Effector CD4-positive, alpha-beta T cell (primary cell): ENCODE measurements at regions not wholly inside any gene's neighbourhood (a gene's known extent, or its start where the extent isn't known, plus 50 kb on each side); places are given as distances from the start of the nearest gene placed in this dataset.
"Not testable (repeated sequence)": the region's sequence is repeated elsewhere in the genome, so short reads cannot be mapped to it uniquely, and the experiment has no call there.

ENCODE experiments used
- DNase-seq: peaks from one replicate; pipeline ENCODE4 v3.0.0-alpha.2; 2020

- no peak for DNase-seq
Observed at GRCh38 chr2:147173189-147173581, 671.6 kb upstream of the ACVR2A start.

GRCh38 chr2:147172493-147173188 lies 672.2 kb upstream of the ACVR2A start:
- no peak for DNase-seq

- no peak for DNase-seq
Observed at GRCh38 chr2:147171941-147172340, 672.9 kb upstream of the ACVR2A start.

GRCh38 chr2:147170932-147171331 lies 673.9 kb upstream of the ACVR2A start:
- DNase-seq = no peak

GRCh38 chr2:147165697-147166382 lies 679.0 kb upstream of the ACVR2A start:
- no peak for DNase-seq

GRCh38 chr2:147164563-147164962 lies 680.3 kb upstream of the ACVR2A start:
- DNase-seq = no peak

- no peak for DNase-seq
Observed at GRCh38 chr2:147161746-147162145, 683.1 kb upstream of the ACVR2A start.

- DNase-seq = no peak
Observed at GRCh38 chr2:147156970-147157369, 687.9 kb upstream of the ACVR2A start.

GRCh38 chr2:147150241-147150635 lies 694.6 kb upstream of the ACVR2A start:
- DNase-seq = no peak

- no peak for DNase-seq
Observed at GRCh38 chr2:147149575-147150240, 695.1 kb upstream of the ACVR2A start.

- DNase-seq = no peak
Observed at GRCh38 chr2:147147802-147148201, 697.0 kb upstream of the ACVR2A start.

- DNase-seq = no peak
Observed at GRCh38 chr2:147141930-147142329, 702.9 kb upstream of the ACVR2A start.

- not testable (repeated sequence) for DNase-seq
Observed at GRCh38 chr2:147139732-147140131, 705.1 kb upstream of the ACVR2A start.

- DNase-seq = no peak
Observed at GRCh38 chr2:147137711-147138110, 707.1 kb upstream of the ACVR2A start.

GRCh38 chr2:147135376-147135775 lies 709.5 kb upstream of the ACVR2A start:
- no peak for DNase-seq

- no peak for DNase-seq
Observed at GRCh38 chr2:147133286-147133908, 711.4 kb upstream of the ACVR2A start.

GRCh38 chr2:147125145-147125544 lies 719.7 kb upstream of the ACVR2A start:
- no peak for DNase-seq

GRCh38 chr2:147122944-147123343 lies 721.9 kb upstream of the ACVR2A start:
- DNase-seq = no peak

- no peak for DNase-seq
Observed at GRCh38 chr2:147110962-147111361, 733.9 kb upstream of the ACVR2A start.

GRCh38 chr2:147110317-147110716 lies 734.5 kb upstream of the ACVR2A start:
- DNase-seq = no peak

- no peak for DNase-seq
Observed at GRCh38 chr2:147109291-147109690, 735.5 kb upstream of the ACVR2A start.

- DNase-seq = no peak
Observed at GRCh38 chr2:147108548-147108947, 736.3 kb upstream of the ACVR2A start.

- no peak for DNase-seq
Observed at GRCh38 chr2:147101941-147102790, 742.7 kb upstream of the ACVR2A start.
